Skeletal muscle tissue (tissue), 3 donors: ENCODE measurements at regions not wholly inside any gene's neighbourhood (a gene's known extent, or its start where the extent isn't known, plus 50 kb on each side); places are given as distances from the start of the nearest gene placed in this dataset.

Experiments
- H3K27ac ChIP-seq: one replicate; pipeline ENCODE4 v1.7.0; 2013; ENCODE audit warnings: mild to moderate bottlenecking, low read depth, low read length, inconsistent platforms
- H3K27me3 ChIP-seq, 3 donors: one replicate each; pipeline ENCODE4 v1.7.0; 2013; ENCODE audit warnings: low read length in 3 of 3; ENCODE audit not compliant: control insufficient read depth in 3 of 3, insufficient read depth in 3 of 3
- H3K36me3 ChIP-seq, 3 donors: one replicate each; pipeline ENCODE4 v1.7.0; 2013; ENCODE audit warnings: low read length in 3 of 3; ENCODE audit not compliant: control insufficient read depth in 3 of 3, insufficient read depth in 3 of 3
- H3K4me1 ChIP-seq, 3 donors: one replicate each; pipeline ENCODE4 v1.7.0; 2013; ENCODE audit warnings: low read length in 3 of 3, mild to moderate bottlenecking in 3 of 3; ENCODE audit not compliant: control insufficient read depth in 3 of 3, insufficient read depth in 3 of 3
- H3K4me3 ChIP-seq, 3 donors: one replicate each; pipeline ENCODE4 v1.7.0; 2013; ENCODE audit warnings: low read length in 3 of 3
- H3K9ac ChIP-seq, 3 donors: one replicate each; pipeline ENCODE4 v1.7.0; 2013; ENCODE audit warnings: low read length in 3 of 3, mild to moderate bottlenecking in 3 of 3, moderate library complexity in 2 of 3, low read depth in 1 of 3
- H3K9me3 ChIP-seq, 3 donors: one replicate each; pipeline ENCODE4 v1.7.0; 2013; ENCODE audit warnings: low read length in 3 of 3; ENCODE audit not compliant: control insufficient read depth in 3 of 3
- donor health status: Osteomylitis.

GRCh38 chr7:26485367-26485934 lies 193.8 kb downstream of the SNX10 start:
- no peaks in the 10 kb centered on the region for H3K27me3 ChIP-seq
- no peaks in the 10 kb centered on the region for H3K9me3 ChIP-seq
- peaks cover 0 to 2% (median under 1%) of the 10 kb centered on the region in 3 donors for H3K4me1 ChIP-seq
- H3K4me3 ChIP-seq: no peak overlapping the region
- no peak overlapping the region for H3K9ac ChIP-seq
- H3K27ac ChIP-seq: no peak overlapping the region
- H3K36me3 ChIP-seq: no peaks in the 10 kb centered on the region

GRCh38 chr7:26486153-26486552 lies 194.5 kb downstream of the SNX10 start:
- no peaks in the 10 kb centered on the region for H3K9me3 ChIP-seq
- H3K27ac ChIP-seq: no peak overlapping the region

GRCh38 chr7:26487780-26488515 lies 196.3 kb downstream of the SNX10 start:
- H3K27ac ChIP-seq: no peak overlapping the region
- H3K27me3 ChIP-seq: peaks cover 0 to 3% (median 0%) of the 10 kb centered on the region in 3 donors
- no peak overlapping the region for H3K9ac ChIP-seq
- H3K4me3 ChIP-seq: no peak overlapping the region
- peaks cover 0 to 7% (median 2%) of the 10 kb centered on the region in 3 donors for H3K4me1 ChIP-seq
- no peaks in the 10 kb centered on the region for H3K36me3 ChIP-seq
- H3K9me3 ChIP-seq: no peaks in the 10 kb centered on the region

More at GRCh38 chr7:26486153-26486552, 194.5 kb downstream of the SNX10 start:
- H3K4me1 ChIP-seq: peaks cover 0 to 7% (median 2%) of the 10 kb centered on the region in 3 donors
- H3K9ac ChIP-seq: no peak overlapping the region
- H3K27me3 ChIP-seq: no peaks in the 10 kb centered on the region
- no peaks in the 10 kb centered on the region for H3K36me3 ChIP-seq
- H3K4me3 ChIP-seq: no peak overlapping the region

GRCh38 chr7:26489391-26489790 lies 197.7 kb downstream of the SNX10 start:
- Histone ChIP-seq H3K27ac (no peak overlapping the region), H3K36me3 (no peaks in the 10 kb centered on the region), H3K9me3 (no peaks in the 10 kb centered on the region), H3K9ac (peak overlapping the region in 1 of 3 donors; percentile 5), H3K27me3 (peaks cover 0 to 3% (median 0%) of the 10 kb centered on the region in 3 donors), H3K4me1 (peaks cover 0 to 7% (median 2%) of the 10 kb centered on the region in 3 donors), H3K4me3 (no peak overlapping the region)

- Histone ChIP-seq H3K4me3 (no peak overlapping the region), H3K9ac (no peak overlapping the region)
Measured at GRCh38 chr7:26489906-26490639, 198.4 kb downstream of the SNX10 start.

GRCh38 chr7:26490640-26491624 lies 199.3 kb downstream of the SNX10 start:
- Histone ChIP-seq H3K27ac (peak overlapping the region; percentile 34), H3K4me3 (no peak overlapping the region), H3K9me3 (no peaks in the 10 kb centered on the region), H3K9ac (no peak overlapping the region), H3K36me3 (no peaks in the 10 kb centered on the region), H3K27me3 (peaks cover 0 to 3% (median 0%) of the 10 kb centered on the region in 3 donors), H3K4me1 (peaks cover 0 to 7% (median 2%) of the 10 kb centered on the region in 3 donors)

More at GRCh38 chr7:26489906-26490639, 198.4 kb downstream of the SNX10 start:
- peaks cover 0 to 3% (median 0%) of the 10 kb centered on the region in 3 donors for H3K27me3 ChIP-seq
- peaks cover 0 to 7% (median 2%) of the 10 kb centered on the region in 3 donors for H3K4me1 ChIP-seq
- no peak overlapping the region for H3K27ac ChIP-seq
- H3K36me3 ChIP-seq: no peaks in the 10 kb centered on the region
- no peaks in the 10 kb centered on the region for H3K9me3 ChIP-seq

GRCh38 chr7:26492816-26493215 lies 201.2 kb downstream of the SNX10 start:
- Histone ChIP-seq H3K9ac (no peak overlapping the region), H3K27ac (no peak overlapping the region), H3K4me3 (no peak overlapping the region), H3K36me3 (no peaks in the 10 kb centered on the region), H3K4me1 (peaks cover 0 to 7% (median 2%) of the 10 kb centered on the region in 3 donors), H3K9me3 (no peaks in the 10 kb centered on the region), H3K27me3 (peaks cover 0 to 3% (median 0%) of the 10 kb centered on the region in 3 donors)

- H3K4me3 ChIP-seq: no peak overlapping the region
- H3K36me3 ChIP-seq: no peaks in the 10 kb centered on the region
- H3K9me3 ChIP-seq: no peaks in the 10 kb centered on the region
- no peak overlapping the region for H3K9ac ChIP-seq
- peaks cover 0 to 7% (median 2%) of the 10 kb centered on the region in 3 donors for H3K4me1 ChIP-seq
- H3K27ac ChIP-seq: no peak overlapping the region
- H3K27me3 ChIP-seq: peaks cover 0 to 3% (median 0%) of the 10 kb centered on the region in 3 donors
Measured at GRCh38 chr7:26493737-26494428, 202.2 kb downstream of the SNX10 start.

- H3K9ac ChIP-seq: no peak overlapping the region
- H3K36me3 ChIP-seq: no peaks in the 10 kb centered on the region
- H3K27ac ChIP-seq: no peak overlapping the region
- peaks cover 0 to 6% (median 0%) of the 10 kb centered on the region in 3 donors for H3K4me1 ChIP-seq
- no peak overlapping the region for H3K4me3 ChIP-seq
- no peaks in the 10 kb centered on the region for H3K9me3 ChIP-seq
- peaks cover 0 to 3% (median 0%) of the 10 kb centered on the region in 3 donors for H3K27me3 ChIP-seq
Measured at GRCh38 chr7:26495569-26495968, 203.9 kb downstream of the SNX10 start.
